Breast epithelium (tissue), 4 donors: ENCODE measurements at regions not wholly inside any gene's neighbourhood (a gene's known extent, or its start where the extent isn't known, plus 50 kb on each side); places are given as distances from the start of the nearest gene placed in this dataset.

Source experiments
- DNase-seq, 2 donors: peaks; one replicate each; pipeline ENCODE4 v3.0.0-alpha.2; 2019; ENCODE audit warnings: low spot score in 2 of 2
- H3K27ac ChIP-seq, 2 donors: fragments of 200-600 bp; sonication (generic) in 1 of 2; one replicate each; pipeline ENCODE4 v1.5.1; 2016 to 2019; ENCODE audit warnings: mild to moderate bottlenecking in 1 of 2
- H3K27me3 ChIP-seq, 2 donors: fragments of 200-600 bp; sonication (generic) in 1 of 2; one replicate each; pipeline versions ENCODE4 v1.5.1 to v1.6.0; 2017 to 2019; ENCODE audit warnings: control low read depth in 1 of 2, mild to moderate bottlenecking in 1 of 2
- H3K36me3 ChIP-seq: fragments of 200-600 bp; one replicate; pipeline ENCODE4 v1.5.1; 2019
- H3K4me1 ChIP-seq, 2 donors: fragments of 200-600 bp; sonication (generic); one replicate each; pipeline ENCODE4 v1.5.1; 2016 to 2019; ENCODE audit warnings: control low read depth in 1 of 2
- H3K4me3 ChIP-seq, 3 donors: fragments of 200-600 bp; sonication (generic); 1 replicate in 2 of 3; 2 replicates in 1 of 3; pipeline ENCODE4 v1.5.1; 2016 to 2019; ENCODE audit warnings: mild to moderate bottlenecking in 3 of 3, moderate library complexity in 2 of 3
- H3K9me3 ChIP-seq, 2 donors: fragments of 200-600 bp; sonication (generic) in 1 of 2; one replicate each; pipeline ENCODE4 v1.5.1; 2016 to 2019; ENCODE audit warnings: control low read depth in 1 of 2
- POLR2A ChIP-seq: fragments of 450-650 bp; IDR thresholded peaks from one replicate; pipeline ENCODE4 v1.6.1; 2016; ENCODE audit warnings: antibody characterized with exemption, mild to moderate bottlenecking, moderate library complexity
- POLR2AphosphoS5 ChIP-seq, 3 donors: sonication (generic); formaldehyde crosslinking; IDR thresholded peaks; one replicate each; pipeline ENCODE4 v1.6.1; 2017; ENCODE audit warnings: antibody characterized with exemption in 3 of 3
- intact Hi-C: fragments of 100-400 bp; cut with DNase I; formaldehyde crosslinking; loops from one replicate; pipeline ENCODE4 v1.15.1; 2023; ENCODE audit warnings: low total_unique reads
- TF ChIP-seq, protein P1 (sequence below), 3 donors: fragments of 450-650 bp; IDR thresholded peaks; one replicate each; pipeline ENCODE4 v1.5.1; 2016 to 2017; ENCODE audit warnings: antibody characterized with exemption in 3 of 3, mild to moderate bottlenecking in 3 of 3, moderate library complexity in 3 of 3

DNA sequence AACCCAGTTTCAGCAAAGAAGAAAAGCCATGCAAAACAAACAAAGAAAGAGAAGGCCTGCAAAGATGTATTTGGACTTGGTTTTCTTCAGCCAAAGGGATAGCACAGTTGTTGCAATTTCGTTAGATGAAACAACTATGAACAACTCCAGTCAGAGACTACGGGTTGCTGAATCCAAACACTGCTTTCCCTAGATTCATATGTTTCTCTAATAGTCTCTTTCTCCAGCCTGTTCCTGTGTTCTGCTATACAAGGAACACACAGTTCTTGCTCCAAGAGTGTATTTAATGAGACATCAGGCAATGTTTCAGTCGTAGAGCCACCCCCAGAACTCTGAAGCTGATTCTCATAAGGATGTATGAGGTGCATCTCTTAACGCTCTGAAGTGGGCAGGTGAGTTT lies 162.5 kb upstream of the TBL1X start:
- intact Hi-C loops = no loop called here
- Histone ChIP-seq H3K27ac (no peak overlapping the region), H3K4me3 (no peak overlapping the region), H3K9me3 (no peaks in the 10 kb centered on the region), H3K27me3 (peaks cover 0 to 13% of the 10 kb centered on the region in 2 donors), H3K36me3 (no peaks in the 10 kb centered on the region), H3K4me1 (no peaks in the 10 kb centered on the region)
- TF ChIP-seq POLR2AphosphoS5 (IDR thresholded peaks at IDR 0.05) (no peak), POLR2A (no peak)
- TF ChIP-seq, protein P1, sequence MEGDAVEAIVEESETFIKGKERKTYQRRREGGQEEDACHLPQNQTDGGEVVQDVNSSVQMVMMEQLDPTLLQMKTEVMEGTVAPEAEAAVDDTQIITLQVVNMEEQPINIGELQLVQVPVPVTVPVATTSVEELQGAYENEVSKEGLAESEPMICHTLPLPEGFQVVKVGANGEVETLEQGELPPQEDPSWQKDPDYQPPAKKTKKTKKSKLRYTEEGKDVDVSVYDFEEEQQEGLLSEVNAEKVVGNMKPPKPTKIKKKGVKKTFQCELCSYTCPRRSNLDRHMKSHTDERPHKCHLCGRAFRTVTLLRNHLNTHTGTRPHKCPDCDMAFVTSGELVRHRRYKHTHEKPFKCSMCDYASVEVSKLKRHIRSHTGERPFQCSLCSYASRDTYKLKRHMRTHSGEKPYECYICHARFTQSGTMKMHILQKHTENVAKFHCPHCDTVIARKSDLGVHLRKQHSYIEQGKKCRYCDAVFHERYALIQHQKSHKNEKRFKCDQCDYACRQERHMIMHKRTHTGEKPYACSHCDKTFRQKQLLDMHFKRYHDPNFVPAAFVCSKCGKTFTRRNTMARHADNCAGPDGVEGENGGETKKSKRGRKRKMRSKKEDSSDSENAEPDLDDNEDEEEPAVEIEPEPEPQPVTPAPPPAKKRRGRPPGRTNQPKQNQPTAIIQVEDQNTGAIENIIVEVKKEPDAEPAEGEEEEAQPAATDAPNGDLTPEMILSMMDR (IDR thresholded peaks at IDR 0.05) = no peak
- no peak for DNase-seq

DNA sequence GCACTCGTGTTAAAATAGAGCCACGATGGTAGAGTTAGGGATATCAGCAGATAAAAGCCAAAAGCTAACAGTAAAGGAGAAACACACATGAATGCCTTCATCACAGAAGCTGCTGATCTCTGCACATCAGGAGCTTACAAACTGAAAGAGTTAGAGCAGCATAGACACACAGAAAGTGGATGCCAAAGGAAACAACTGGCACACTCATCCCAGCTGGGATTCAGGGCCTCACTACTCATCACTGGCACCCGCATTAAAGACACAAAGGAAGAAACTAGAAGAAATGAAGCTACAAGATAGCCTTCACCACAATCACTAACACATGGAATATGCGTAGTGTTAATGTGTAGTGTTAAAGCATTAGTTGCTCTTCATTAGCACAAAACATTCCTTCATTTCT lies 156.4 kb upstream of the TBL1X start:
- no peak for TF ChIP-seq POLR2AphosphoS5 (IDR thresholded peaks at IDR 0.05)
- TF ChIP-seq, protein P1 (IDR thresholded peaks at IDR 0.05) = no peak
- TF ChIP-seq POLR2A = no peak
- Histone ChIP-seq H3K4me1 (no peaks in the 10 kb centered on the region), H3K4me3 (no peak overlapping the region), H3K36me3 (no peaks in the 10 kb centered on the region), H3K27ac (no peak overlapping the region), H3K9me3 (no peaks in the 10 kb centered on the region), H3K27me3 (peaks cover 0 to 9% of the 10 kb centered on the region in 2 donors)
- no peak for DNase-seq
- intact Hi-C loops = no loop called here

DNA sequence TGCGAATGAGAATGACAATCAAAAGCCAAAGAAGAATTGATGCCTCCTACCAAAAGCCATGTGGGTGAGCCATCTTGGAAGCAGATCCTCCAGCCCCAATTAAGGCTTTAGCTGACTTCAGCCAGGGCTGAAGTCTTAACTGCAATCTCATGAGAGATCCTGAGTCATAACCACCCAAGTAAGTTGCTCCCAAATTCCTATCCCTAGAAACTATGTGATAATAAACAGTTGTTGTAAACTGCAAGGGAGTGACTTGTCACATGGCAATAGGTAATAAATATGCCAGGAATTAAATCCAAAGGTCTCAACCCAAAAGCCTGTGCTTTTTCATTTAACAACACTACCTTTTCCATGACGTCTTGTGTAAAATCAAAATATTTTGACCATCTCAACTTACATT lies 154.2 kb upstream of the TBL1X start:
- no peaks in the 10 kb centered on the region for H3K9me3 ChIP-seq
- no peaks in the 10 kb centered on the region for H3K4me1 ChIP-seq
- no peak for DNase-seq
- H3K36me3 ChIP-seq = no peaks in the 10 kb centered on the region
- H3K27me3 ChIP-seq = peaks cover 0 to 8% of the 10 kb centered on the region in 2 donors
- H3K4me3 ChIP-seq = no peak overlapping the region
- intact Hi-C loops = no loop called here
- TF ChIP-seq POLR2A (no peak), POLR2AphosphoS5 (IDR thresholded peaks at IDR 0.05) (no peak)
- TF ChIP-seq, protein P1 (IDR thresholded peaks at IDR 0.05) = no peak
- H3K27ac ChIP-seq = no peak overlapping the region

DNA sequence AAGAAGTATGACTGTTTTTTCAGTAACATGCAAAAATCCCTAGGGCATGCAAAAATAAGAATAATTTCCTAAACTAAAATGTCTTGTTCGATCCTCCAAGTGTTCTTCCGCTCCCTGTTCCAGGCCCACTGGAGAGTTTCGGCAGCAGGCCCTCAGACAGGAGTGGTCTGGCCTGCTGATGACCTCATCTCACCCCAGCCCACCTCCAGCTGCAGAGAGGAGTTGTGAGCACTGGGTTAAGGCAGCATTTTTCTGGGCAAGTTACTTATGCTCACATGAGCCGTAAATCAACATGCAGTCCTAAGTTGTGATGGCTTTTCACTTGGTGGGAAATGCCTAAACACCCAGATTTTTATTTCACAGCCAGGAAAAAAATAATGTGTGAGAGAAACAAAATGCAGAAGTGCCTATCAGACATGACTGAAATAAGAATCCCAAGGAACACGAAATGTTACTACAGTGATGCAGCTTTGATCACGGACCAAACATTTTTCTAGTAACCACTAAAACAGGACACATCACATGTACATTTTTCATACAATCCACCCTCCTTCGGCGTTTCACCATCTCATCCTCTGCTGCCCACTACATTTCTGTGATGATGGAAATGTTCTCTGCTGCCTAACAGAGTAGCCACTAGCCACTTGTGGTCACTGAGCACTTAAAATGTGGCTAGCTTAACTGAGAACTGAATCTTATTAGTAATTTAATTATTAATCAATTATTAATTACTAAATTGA lies 153.3 kb upstream of the TBL1X start:
- Histone ChIP-seq H3K27ac (no peak overlapping the region), H3K27me3 (peaks cover 0 to 13% of the 10 kb centered on the region in 2 donors), H3K4me3 (no peak overlapping the region), H3K4me1 (no peaks in the 10 kb centered on the region), H3K9me3 (no peaks in the 10 kb centered on the region), H3K36me3 (no peaks in the 10 kb centered on the region)
- intact Hi-C loops = no loop called here
- TF ChIP-seq POLR2A = no peak
- TF ChIP-seq, protein P1 (IDR thresholded peaks at IDR 0.05) = no peak
- DNase-seq = no peak

DNA sequence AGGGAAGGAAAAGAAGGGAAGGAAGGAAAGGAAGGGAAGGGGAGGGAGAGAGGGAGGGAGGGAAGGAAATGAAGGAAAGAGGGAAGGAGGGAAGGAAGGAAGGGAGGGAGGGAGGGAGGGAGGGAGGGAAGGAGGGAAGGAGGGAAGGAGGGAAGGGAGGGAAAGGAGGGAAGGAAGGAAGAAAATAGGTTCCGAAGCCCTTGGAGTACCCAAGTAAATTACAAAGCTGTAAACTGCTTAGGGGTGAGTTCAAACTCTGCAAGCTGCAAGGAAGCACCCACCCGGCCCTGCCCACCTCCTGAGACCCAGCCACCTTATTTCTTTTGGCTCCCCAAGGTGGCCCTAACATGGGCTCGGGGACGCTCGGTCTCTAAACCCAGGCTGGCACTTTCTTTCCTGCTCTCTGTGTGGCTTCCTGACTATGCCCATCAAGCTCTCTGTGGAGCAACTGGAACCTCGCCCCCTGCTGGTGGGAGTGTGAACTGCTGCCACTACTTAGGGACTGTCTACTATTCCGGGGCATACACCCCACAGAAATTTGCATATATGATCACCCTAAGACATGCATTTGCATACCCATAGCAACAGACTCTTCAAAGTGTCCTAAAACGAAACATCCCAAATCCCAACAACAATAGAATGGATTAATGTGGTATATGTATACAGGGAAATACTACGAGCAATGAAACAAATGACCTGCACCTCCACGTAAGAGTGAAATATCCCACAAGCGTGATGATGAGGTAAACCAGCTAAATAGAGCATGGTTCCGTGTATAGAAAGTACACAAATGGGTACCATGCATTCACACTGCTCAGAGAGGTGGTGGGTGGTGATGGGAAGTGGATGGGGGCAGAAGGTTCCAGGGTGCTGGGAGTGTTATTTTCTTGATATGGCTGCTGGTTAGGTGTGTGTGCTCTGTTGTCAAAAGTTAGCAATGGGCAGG lies 151.7 kb upstream of the TBL1X start:
- intact Hi-C loops = no loop called here
- no peak overlapping the region for H3K27ac ChIP-seq
- no peaks in the 10 kb centered on the region for H3K4me1 ChIP-seq
- no peak overlapping the region for H3K4me3 ChIP-seq
- H3K27me3 ChIP-seq = peaks cover 0 to 13% of the 10 kb centered on the region in 2 donors
- DNase-seq = no peak
- no peak for TF ChIP-seq POLR2A
- TF ChIP-seq, protein P1 (IDR thresholded peaks at IDR 0.05) = peak in 2 of 3 donors; percentile 26 to 28
- no peaks in the 10 kb centered on the region for H3K9me3 ChIP-seq
- H3K36me3 ChIP-seq = no peaks in the 10 kb centered on the region
